ENCODE measurements at regions not wholly inside any gene's neighbourhood (a gene's known extent, or its start where the extent isn't known, plus 50 kb on each side); places are given as distances from the start of the nearest gene placed in this dataset.

- TF ChIP-seq CTCF (IDR thresholded peaks at IDR 0.05) (no peak), POLR2A (IDR thresholded peaks at IDR 0.05) (no peak)
- H3K4me3 ChIP-seq (ENCODE audit: low read depth, poor library complexity, severe bottlenecking): no peak overlapping the region
- WGBS, 2 donors: 68% methylated on average over 1 of the region's 1 CpG
- no peak for DNase-seq (ENCODE audit: low spot score in 2 of 2)
- intact Hi-C loops (cut with DNase I; ENCODE audit: low total_unique reads): no loop called here
These were observed 764.6 kb downstream of the TBC1D32 start for GRCh38 chr6:120569714-120570113.

GRCh38 chr6:120564779-120565178 is 769.5 kb downstream of the TBC1D32 start:
- no peak for TF ChIP-seq CTCF (IDR thresholded peaks at IDR 0.05)
- no peak for TF ChIP-seq POLR2A (IDR thresholded peaks at IDR 0.05)
- 89 to 93% methylated on average over 3 of the region's 3 CpGs for WGBS, 2 donors
- intact Hi-C loops (cut with DNase I; ENCODE audit: low total_unique reads): no loop called here

GRCh38 chr6:120558294-120558693 is 776.0 kb downstream of the TBC1D32 start:
- DNase-seq (ENCODE audit: low spot score in 2 of 2): no peak
- intact Hi-C loops (cut with DNase I; ENCODE audit: low total_unique reads): no loop called here

More at GRCh38 chr6:120564779-120565178, 769.5 kb downstream of the TBC1D32 start:
- DNase-seq (ENCODE audit: low spot score in 2 of 2): no peak
- H3K4me3 ChIP-seq (ENCODE audit: low read depth, poor library complexity, severe bottlenecking): no peak overlapping the region

GRCh38 chr6:120557554-120557953 is 776.7 kb downstream of the TBC1D32 start:
- intact Hi-C loops (cut with DNase I; ENCODE audit: low total_unique reads): no loop called here

More at GRCh38 chr6:120558294-120558693, 776.0 kb downstream of the TBC1D32 start:
- TF ChIP-seq CTCF (IDR thresholded peaks at IDR 0.05) (no peak), POLR2A (IDR thresholded peaks at IDR 0.05) (no peak)
- WGBS, 2 donors: 63 to 64% methylated on average over 2 of the region's 2 CpGs
- H3K4me3 ChIP-seq (ENCODE audit: low read depth, poor library complexity, severe bottlenecking): no peak overlapping the region

GRCh38 chr6:120556491-120556890 is 777.8 kb downstream of the TBC1D32 start:
- intact Hi-C loops (cut with DNase I; ENCODE audit: low total_unique reads): no loop called here
- DNase-seq (ENCODE audit: low spot score in 2 of 2): no peak
- 85 to 87% methylated on average over 1 of the region's 1 CpG for WGBS, 2 donors
- H3K4me3 ChIP-seq (ENCODE audit: low read depth, poor library complexity, severe bottlenecking): no peak overlapping the region
- no peak for TF ChIP-seq CTCF (IDR thresholded peaks at IDR 0.05)
- no peak for TF ChIP-seq POLR2A (IDR thresholded peaks at IDR 0.05)

More at GRCh38 chr6:120557554-120557953, 776.7 kb downstream of the TBC1D32 start:
- no peak for DNase-seq (ENCODE audit: low spot score in 2 of 2)
- no peak overlapping the region for H3K4me3 ChIP-seq (ENCODE audit: low read depth, poor library complexity, severe bottlenecking)
- TF ChIP-seq CTCF (IDR thresholded peaks at IDR 0.05): no peak
- TF ChIP-seq POLR2A (IDR thresholded peaks at IDR 0.05): no peak
- WGBS, 2 donors: 81 to 83% methylated on average over 3 of the region's 3 CpGs

GRCh38 chr6:120553353-120553752 is 780.9 kb downstream of the TBC1D32 start:
- TF ChIP-seq CTCF (IDR thresholded peaks at IDR 0.05) (no peak), POLR2A (IDR thresholded peaks at IDR 0.05) (no peak)
- no peak for DNase-seq (ENCODE audit: low spot score in 2 of 2)
- intact Hi-C loops (cut with DNase I; ENCODE audit: low total_unique reads): no loop called here
- H3K4me3 ChIP-seq (ENCODE audit: low read depth, poor library complexity, severe bottlenecking): no peak overlapping the region
- WGBS, 2 donors: 89 to 90% methylated on average over 4 of the region's 4 CpGs

All from lower leg skin (tissue), 4 donors.